Fibroblast of pulmonary artery (primary cell): ENCODE measurements at regions not wholly inside any gene's neighbourhood (a gene's known extent, or its start where the extent isn't known, plus 50 kb on each side); places are given as distances from the start of the nearest gene placed in this dataset.
A peak's percentile ranks its signal among the peaks of the same experiment; 100 is the strongest.

Source experiments
- DNase-seq: peaks from one replicate; pipeline ENCODE4 v3.0.0-alpha.2; 2010; ENCODE audit warnings: low read depth
- H3K4me3 ChIP-seq: replicated peaks from 2 replicates; pipeline ENCODE4 v1.5.1; 2011; ENCODE audit warnings: low read depth, mild to moderate bottlenecking, control low read depth, low read length, moderate library complexity
- TF ChIP-seq, protein P1 (sequence below): IDR thresholded peaks from 2 replicates; pipeline ENCODE4 v1.5.1; 2011; ENCODE audit warnings: mild to moderate bottlenecking, control low read depth, low read length, inconsistent platforms; ENCODE audit errors: missing control alignments

DNA sequence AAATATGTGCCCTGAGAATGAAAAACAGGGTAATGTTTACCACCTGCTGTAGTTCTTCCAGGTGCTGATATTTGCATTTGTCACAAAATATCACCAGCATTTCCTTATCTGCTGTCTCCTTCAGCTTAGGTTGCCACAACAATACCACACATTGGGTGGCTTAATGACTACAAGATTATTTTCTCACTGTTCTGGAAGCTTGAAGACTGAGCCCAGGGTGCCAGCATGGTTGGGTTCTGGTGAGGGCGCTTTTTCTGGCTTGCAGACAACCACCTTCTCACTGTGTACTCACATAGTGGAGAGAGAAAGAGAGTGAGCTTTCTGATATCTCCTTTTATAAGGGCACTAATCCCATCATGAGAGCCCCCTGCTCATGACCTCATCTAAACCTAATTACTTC, 407.5 kb upstream of the RGPD4 start:
- TF ChIP-seq, protein P1, sequence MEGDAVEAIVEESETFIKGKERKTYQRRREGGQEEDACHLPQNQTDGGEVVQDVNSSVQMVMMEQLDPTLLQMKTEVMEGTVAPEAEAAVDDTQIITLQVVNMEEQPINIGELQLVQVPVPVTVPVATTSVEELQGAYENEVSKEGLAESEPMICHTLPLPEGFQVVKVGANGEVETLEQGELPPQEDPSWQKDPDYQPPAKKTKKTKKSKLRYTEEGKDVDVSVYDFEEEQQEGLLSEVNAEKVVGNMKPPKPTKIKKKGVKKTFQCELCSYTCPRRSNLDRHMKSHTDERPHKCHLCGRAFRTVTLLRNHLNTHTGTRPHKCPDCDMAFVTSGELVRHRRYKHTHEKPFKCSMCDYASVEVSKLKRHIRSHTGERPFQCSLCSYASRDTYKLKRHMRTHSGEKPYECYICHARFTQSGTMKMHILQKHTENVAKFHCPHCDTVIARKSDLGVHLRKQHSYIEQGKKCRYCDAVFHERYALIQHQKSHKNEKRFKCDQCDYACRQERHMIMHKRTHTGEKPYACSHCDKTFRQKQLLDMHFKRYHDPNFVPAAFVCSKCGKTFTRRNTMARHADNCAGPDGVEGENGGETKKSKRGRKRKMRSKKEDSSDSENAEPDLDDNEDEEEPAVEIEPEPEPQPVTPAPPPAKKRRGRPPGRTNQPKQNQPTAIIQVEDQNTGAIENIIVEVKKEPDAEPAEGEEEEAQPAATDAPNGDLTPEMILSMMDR: no peak
- no peak overlapping the region for H3K4me3 ChIP-seq
- DNase-seq: no peak

GRCh38 chr2:107428781-107429180, 397.9 kb upstream of the RGPD4 start:
- DNase-seq: no peak
- TF ChIP-seq, protein P1: no peak
- H3K4me3 ChIP-seq: no peak overlapping the region

GRCh38 chr2:107430006-107430405, 396.7 kb upstream of the RGPD4 start:
- DNase-seq: no peak
- no peak overlapping the region for H3K4me3 ChIP-seq
- TF ChIP-seq, protein P1: no peak

DNA sequence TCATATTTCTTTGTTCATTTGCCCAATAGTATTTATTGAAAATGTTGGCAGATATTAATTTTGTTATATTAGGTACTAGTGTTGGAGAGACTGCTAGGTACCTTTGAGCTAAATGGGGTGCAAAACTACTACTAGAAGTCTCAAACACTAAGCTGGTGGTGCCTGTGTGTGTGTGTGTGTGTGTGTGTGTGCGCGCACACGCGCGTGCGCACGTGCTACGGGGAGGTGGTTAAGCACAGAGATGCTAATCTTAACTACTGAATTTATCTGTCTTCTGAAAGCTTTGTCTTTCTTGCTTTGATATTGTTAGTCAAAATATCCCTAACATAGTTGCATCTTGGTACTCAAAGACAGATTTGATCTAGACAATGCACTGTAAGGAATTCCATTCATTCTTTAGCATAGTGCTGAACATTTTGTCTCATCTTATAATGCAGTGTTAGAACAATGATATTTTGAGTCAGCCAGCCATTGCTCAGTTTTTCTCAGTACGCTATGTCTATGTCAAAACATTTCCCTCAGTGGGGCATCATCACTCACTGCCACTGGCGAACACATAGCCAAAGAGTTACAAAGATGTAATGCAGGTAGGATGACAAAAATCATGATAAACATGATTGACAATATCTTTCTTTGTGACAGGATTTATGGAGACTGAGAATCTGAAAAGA, 396.0 kb upstream of the RGPD4 start:
- no peak overlapping the region for H3K4me3 ChIP-seq
- DNase-seq: peak; percentile 9
- TF ChIP-seq, protein P1: no peak

GRCh38 chr2:107436281-107436680, 390.4 kb upstream of the RGPD4 start:
- DNase-seq: no peak
- no peak overlapping the region for H3K4me3 ChIP-seq
- TF ChIP-seq, protein P1: no peak

DNA sequence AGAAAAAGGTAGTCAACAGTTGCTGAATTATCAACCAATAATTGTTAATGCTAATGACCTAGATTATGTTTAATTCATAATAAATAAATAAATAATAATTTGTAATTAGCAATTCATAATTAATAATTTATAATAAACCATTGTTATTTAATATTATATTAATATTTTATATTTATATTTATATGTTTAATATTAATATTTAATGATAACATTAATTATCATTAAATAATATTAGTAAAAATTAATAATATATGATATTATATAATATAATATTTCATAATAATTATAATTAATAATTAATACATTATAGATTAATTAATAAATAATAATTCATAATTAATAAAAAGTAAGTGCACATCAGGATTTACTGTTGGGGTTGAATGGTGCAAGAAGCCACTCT, 389.4 kb upstream of the RGPD4 start:
- TF ChIP-seq, protein P1: no peak
- no peak overlapping the region for H3K4me3 ChIP-seq
- DNase-seq: no peak

GRCh38 chr2:107437807-107438206, 388.9 kb upstream of the RGPD4 start:
- H3K4me3 ChIP-seq: no peak overlapping the region
- TF ChIP-seq, protein P1: no peak
- DNase-seq: no peak
